Kidney glomerular epithelial cell (primary cell): ENCODE measurements at regions not wholly inside any gene's neighbourhood (a gene's known extent, or its start where the extent isn't known, plus 50 kb on each side); places are given as distances from the start of the nearest gene placed in this dataset.

Experiments
- DNase-seq: peaks from one replicate; lab custom pipeline; 2025; lab: John Stamatoyannopoulos, UW

GRCh38 chr17:77700165-77700881 lies 258.2 kb upstream of the TNRC6C start:
- DNase-seq: no peak

DNA sequence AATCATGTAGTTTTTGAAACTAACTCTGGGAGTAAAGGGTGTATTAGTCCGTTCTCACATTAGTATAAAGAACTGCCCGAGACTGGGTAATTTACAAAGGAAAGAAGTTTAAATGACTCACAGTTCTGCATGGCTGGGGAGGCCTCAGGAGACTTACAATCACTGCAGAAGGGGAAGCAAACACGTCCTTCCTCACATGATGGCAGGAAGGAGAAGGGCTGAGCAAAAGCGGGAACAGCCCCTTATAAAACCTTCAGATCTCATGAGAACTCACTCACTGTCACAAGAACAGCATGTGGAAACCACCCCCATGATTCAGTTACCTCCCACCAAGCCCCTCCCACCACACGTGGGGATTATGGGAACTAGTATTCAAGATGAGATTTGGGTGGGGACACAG lies 256.5 kb upstream of the TNRC6C start:
- no peak for DNase-seq

- no peak for DNase-seq
These were observed 254.3 kb upstream of the TNRC6C start for GRCh38 chr17:77704048-77704815.

GRCh38 chr17:77706938-77707337 lies 251.6 kb upstream of the TNRC6C start:
- no peak for DNase-seq

DNA sequence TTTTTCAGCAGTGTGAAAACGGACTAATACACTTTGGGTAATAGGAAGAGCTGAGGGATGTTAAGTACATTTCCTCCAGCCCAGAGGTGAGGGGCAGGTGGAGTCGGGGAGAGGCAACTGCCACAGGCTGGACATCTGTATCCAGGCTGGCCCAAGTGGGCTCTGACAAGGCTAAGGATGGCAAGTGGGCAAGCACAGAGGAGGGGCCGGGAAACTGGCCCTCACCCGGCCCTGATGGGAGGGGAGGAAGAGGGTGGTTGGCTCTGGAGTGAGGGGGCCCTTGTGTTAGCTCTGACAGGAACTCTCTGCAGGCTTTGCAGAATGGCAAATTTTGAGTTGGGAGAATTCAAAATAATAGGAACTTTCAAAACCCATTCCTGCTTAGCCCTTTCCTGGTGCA lies 251.0 kb upstream of the TNRC6C start:
- no peak for DNase-seq

- DNase-seq: no peak
These were observed 250.5 kb upstream of the TNRC6C start for GRCh38 chr17:77708049-77708448.

GRCh38 chr17:77708936-77709335 lies 249.6 kb upstream of the TNRC6C start:
- no peak for DNase-seq

GRCh38 chr17:77709594-77709993 lies 248.9 kb upstream of the TNRC6C start:
- no peak for DNase-seq

DNA sequence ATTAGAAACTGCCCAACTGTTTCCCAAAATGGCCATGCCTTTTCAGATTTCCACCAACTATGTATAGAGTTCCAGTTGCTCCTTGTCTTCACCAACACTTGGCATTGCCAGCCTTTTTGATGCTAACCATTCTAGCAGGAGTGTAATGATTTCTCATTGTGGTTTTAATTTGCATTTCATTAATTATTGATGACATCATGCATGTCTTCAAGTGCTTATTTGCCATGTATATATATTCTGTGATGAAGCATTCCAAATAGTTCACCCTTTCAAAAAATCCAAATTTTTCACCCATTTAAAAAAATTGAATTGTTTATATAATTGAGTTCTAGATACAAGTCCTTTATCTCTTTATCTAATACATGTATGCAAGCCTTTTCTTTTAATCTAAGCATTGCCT lies 245.9 kb upstream of the TNRC6C start:
- no peak for DNase-seq

DNA sequence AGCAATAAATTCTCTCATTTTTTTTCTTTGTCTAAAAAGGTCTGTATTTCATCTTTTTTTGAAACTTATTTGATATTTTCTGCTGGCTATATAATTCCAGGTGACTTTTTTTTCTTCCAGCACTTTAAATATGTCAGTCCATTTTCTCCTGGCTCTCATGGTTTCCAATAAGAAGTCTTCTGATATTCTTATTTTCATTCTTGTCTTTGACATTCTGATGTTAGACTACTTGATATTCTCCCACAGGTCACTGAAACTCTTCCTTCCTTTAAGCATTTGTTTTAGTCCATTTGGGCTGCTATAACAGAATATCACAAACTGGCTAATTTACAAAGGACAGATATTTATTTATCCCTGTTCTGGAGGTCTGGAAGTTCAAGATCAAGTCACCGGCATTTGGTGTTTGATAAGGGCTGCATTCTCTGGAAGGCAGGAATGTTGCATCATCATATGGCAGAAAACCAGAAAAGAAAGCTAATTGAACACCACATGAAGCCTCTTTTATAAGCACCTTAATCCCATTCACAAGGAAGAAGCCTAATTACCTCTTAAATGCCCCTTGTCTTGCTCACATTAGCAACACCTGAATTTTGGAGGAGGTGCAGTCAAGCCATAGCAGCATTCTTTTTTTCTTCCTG lies 242.1 kb upstream of the TNRC6C start:
- DNase-seq: no peak

DNA sequence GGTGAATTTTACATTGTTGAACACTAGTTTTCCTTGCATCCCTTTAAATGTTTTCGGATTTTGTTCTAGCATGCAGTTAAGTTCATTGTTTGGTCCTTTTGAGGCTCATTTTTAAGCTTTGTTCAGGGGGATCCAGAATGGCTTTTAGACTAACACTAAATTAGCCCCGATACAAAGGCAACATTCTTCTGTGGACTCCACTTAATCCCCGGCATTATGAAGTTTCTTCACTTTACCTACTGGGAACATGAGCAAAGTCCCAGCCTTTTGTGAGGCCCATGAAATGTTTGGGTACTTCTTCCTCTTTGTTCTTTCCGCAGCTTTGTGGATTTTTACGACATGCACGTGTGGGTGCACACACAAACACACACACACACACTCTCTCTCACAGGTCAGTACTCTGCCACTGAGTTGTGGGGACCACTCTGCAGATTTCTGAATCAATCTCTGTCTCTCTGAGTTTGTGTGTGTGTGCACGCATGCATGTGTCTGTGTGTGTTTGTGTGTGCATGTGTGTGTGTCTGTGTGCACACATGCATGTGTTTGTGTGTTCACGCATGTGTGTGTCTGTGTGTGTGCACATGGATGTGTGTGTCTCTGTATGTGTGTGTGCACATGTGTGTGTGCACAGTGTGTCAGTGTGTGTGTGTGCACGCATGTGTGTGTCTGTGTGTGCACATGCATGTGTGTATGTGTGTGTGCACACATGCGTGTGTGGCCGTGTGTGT lies 240.4 kb upstream of the TNRC6C start:
- DNase-seq: no peak

DNA sequence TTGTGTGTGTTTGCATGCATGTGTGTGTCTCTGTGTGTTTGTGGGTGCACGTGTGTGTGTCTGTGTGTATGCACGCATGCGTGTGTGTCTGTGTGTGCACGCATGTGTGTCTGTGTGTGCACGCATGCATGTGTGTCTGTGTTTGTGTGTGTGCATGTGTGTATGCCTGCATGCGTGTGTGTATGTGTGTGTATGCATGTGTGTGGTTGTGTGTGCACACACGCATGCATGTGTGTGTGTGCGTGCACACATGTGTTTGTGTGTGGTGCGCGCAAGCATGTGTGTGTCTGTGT lies 239.9 kb upstream of the TNRC6C start:
- DNase-seq: no peak

DNA sequence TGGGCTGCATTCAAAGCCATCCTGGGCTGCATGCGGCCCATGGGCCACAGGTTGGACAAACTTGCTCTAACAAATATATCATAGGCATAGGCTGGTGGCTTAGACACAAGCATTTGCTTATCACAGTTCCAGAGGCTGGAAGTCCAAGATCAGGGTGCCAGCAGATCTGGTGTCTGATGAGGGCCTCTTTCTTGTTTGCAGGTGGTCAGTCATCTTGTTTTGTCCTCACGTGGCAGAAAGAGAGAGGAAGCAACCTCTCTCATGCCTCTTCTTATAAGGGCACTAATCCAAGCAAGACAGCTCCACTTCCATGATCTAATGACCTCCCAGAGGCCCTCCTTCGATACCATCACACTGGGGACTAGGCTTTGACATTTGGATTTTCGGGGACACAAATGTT lies 238.7 kb upstream of the TNRC6C start:
- DNase-seq: no peak

GRCh38 chr17:77720946-77721845 lies 237.3 kb upstream of the TNRC6C start:
- DNase-seq: no peak

GRCh38 chr17:77721846-77722160 lies 236.7 kb upstream of the TNRC6C start:
- no peak for DNase-seq

- no peak for DNase-seq
These were observed 236.1 kb upstream of the TNRC6C start for GRCh38 chr17:77722366-77722765.

DNA sequence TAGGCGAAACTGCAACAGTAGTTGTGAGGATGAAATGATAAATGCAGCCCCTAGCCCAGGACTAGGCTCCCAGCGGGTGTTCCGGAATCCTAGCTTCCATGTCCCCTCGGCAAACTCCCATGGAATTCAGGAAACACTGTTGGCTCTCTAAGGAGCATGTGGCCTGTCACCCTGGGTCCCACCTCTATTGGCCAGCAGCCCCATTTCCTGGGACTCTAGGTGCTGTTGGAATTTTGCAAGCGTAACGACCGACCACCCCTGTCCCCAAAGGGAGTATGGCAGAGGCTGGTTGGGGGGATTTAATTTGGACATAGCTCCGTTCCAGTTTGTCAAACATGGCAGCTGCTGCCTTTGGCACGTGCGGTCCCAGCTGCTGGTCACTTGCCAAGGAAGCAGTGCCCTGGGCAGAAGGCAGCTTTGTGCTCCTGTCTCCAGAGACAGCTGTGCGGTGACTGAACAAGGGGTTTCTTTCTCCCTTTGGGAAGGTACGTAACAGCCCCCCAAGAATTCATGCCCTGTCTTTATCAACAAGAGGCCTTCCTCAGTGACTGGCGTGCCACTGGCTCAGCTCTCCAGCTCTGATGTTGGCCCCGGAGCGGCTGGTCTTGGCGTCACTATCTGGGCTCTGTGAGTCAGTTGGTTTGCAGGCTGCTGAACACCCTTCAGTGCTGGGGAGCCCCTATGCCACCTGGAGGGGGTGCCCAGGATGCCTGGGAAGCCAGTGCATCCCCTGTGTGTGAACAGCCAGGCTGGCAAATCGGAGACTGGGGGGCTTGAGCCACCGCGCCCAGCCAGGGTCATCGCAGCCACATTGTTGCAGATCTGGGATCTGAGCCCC lies 235.2 kb upstream of the TNRC6C start:
- no peak for DNase-seq

DNA sequence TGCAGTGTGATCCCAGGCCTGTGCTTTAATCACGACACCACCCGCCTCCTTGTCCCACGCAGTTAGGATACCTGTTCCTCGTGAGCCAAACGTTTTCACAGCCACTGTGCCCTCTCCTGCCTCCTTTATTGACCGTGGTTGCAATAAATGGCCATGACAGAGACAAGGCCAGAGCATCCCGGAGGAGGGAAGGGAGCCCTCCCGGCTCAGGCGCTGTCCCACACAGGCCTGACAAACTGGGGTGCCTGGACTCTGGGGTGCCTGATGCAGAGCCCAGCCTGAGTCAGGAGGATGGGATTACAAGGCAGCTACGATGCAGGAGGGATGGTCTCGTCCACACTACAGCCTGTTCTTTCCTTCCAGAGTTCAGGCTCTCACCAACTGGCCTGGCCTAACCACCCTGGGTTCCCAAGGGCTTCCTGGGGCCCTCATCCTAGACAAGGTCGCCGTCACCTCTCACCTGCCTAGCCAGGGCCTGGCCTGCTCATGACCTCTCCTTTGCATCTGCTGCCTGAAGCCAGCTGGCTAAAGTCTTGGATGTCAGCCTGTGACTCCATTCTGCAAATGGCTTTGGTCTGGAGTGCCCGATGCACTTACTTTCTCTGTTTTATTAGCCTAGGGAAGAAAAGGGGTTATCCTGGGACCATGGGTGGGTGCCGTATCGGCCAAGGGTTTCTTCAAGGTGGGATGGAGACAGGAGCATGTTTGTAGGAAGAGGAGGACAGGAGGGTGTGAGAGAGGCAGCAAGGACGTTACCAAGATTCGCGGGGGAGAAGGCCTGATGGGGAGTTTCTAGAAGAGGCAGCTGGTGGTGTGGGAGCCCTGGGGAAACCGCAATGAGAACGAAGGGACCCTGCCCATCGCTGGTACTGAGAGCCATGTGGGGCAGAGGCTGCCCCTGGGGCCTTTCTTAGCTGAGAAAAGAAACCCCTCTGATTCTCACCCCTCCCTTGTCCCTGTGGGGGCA lies 234.3 kb upstream of the TNRC6C start:
- no peak for DNase-seq

- no peak for DNase-seq
These were observed 233.5 kb upstream of the TNRC6C start for GRCh38 chr17:77724876-77725615.
